HS-5 (cell line): ENCODE measurements at regions not wholly inside any gene's neighbourhood (a gene's known extent, or its start where the extent isn't known, plus 50 kb on each side); places are given as distances from the start of the nearest gene placed in this dataset.

Experiments
- DNase-seq: peaks from one replicate; pipeline ENCODE4 v3.0.0-alpha.2; 2012; ENCODE audit warnings: low read depth

GRCh38 chr9:134585746-134586706, 55.6 kb upstream of the COL5A1 start:
- DNase-seq, result no peak

GRCh38 chr9:134589748-134590147, 51.9 kb upstream of the COL5A1 start:
- DNase-seq, result no peak

- DNase-seq, result no peak
Measured at GRCh38 chr9:134590240-134591081, 51.1 kb upstream of the COL5A1 start.

DNA sequence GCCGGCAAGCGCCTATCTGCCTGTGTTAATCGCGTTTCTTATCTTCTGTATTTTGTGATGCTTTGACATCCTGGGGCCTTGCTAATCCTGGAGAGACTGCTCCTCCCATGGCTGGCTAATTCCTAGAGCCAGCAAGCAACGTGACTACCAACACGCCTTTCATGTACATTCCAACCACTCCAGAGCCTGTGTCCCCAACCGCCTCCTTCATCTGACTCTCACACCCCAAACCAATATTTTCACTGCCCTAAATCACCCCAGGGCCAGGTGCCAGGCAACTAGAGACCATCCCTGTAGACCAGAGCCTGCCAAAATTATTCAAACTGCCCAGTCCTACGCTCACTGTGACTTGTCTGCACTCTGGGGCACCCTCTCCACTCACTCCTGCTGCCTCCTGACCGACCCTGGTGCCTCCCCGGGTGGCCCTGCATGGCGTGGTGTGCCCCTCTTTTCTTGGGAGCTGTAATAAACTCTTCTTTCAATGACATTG, 50.5 kb upstream of the COL5A1 start:
- no peak for DNase-seq

GRCh38 chr9:134591573-134591981, 50.0 kb upstream of the COL5A1 start:
- DNase-seq, result no peak
